SIG-M5 treated with dmso at 0.1 percent for 504 hours (cell line): ENCODE measurements at regions not wholly inside any gene's neighbourhood (a gene's known extent, or its start where the extent isn't known, plus 50 kb on each side); places are given as distances from the start of the nearest gene placed in this dataset.
"Not testable (repeated sequence)": the region's sequence is repeated elsewhere in the genome, so short reads cannot be mapped to it uniquely, and the experiment has no call there.

Experiments
- DNase-seq: peaks from one replicate; lab custom pipeline; 2025; ENCODE audit not compliant: unreplicated experiment; lab: John Stamatoyannopoulos, UW

- not testable (repeated sequence) for DNase-seq
Measured at GRCh38 chr4:10388146-10388545, 69.1 kb downstream of the ZNF518B start.

GRCh38 chr4:10385994-10386394 lies 71.2 kb downstream of the ZNF518B start:
- no peak for DNase-seq

GRCh38 chr4:10384974-10385373 lies 72.3 kb downstream of the ZNF518B start:
- DNase-seq, result no peak

GRCh38 chr4:10383417-10383816 lies 73.8 kb downstream of the ZNF518B start:
- no peak for DNase-seq

DNA sequence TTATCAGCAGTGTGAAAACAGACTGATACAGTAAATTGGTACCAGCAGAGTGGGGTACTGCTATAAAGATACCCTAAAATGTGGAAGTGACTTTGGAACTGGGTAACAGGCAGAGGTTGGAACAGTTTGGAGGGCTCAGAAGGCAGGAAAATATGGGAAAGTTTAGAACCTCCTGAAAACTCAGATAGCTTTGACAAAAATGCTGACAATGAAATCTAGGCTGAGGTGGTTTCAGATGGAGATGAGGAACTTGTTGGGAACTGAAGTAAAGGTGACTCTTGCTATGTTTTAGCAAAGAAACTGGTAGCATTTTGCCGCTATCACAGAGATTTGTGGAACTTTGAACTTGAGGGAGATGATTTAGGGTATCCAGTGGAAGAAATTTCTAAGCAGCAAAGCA lies 75.1 kb downstream of the ZNF518B start:
- DNase-seq, result not testable (repeated sequence)

- no peak for DNase-seq
Measured at GRCh38 chr4:10381146-10381545, 76.1 kb downstream of the ZNF518B start.

DNA sequence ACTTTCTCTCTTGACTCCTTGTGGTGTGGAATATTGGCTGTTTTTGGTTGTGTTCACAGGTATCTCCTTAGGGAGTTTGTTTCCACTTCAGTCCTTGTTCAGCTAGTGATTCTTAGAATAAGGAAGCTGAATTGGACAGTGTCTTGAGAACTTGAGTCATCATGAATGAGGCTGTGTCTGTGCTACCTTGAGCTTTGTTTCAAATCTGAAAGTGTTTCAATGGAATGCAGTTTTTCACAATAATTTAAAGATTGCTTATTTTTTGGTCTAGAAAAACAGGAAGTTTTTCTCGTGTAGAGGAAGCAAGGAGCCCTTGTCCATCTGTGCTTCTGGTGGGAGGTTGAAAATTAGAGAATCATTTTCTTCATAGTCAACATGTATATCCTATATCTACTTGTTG lies 76.5 kb downstream of the ZNF518B start:
- no peak for DNase-seq

- no peak for DNase-seq
Measured at GRCh38 chr4:10371869-10372471, 85.3 kb downstream of the ZNF518B start.

DNA sequence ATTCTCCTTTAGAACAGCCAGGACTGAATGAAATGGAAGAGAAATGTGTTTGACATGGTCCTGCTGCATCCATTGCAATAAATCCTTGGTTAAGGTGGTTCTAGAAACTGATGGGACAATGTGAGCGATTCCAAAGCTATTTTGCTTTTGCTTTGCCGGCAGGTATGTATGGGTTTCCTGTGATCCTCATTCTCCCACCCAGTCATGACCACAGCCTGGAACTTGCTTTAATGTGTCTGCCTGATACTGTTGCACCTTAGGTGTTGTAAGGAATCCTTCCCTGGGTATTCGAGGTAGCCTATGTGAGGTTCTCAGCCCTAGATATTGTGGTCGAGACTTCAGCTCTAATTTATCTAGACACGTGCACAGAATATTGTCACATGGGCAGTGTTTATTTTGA lies 86.1 kb downstream of the ZNF518B start:
- no peak for DNase-seq

DNA sequence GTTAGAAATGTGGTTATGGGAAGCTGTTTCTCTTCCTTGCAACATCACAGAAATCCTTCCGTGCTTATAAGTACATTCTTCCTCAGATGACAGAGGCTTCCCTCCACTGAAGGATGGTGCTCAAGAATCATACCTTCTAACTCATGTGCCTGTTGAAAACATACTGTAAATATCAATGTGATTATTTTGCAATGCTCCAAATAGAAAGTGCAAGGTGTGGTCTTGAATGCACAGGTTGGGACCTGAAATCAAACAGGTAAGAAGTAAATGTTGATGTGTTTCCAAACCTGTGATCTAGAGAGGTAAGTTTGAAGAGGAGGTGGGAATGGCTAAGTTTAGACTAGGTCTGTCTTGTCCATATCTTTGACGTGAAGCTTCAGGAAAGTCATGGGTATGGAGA lies 87.7 kb downstream of the ZNF518B start:
- no peak for DNase-seq

GRCh38 chr4:10366628-10367027 lies 90.6 kb downstream of the ZNF518B start:
- DNase-seq, result no peak

DNA sequence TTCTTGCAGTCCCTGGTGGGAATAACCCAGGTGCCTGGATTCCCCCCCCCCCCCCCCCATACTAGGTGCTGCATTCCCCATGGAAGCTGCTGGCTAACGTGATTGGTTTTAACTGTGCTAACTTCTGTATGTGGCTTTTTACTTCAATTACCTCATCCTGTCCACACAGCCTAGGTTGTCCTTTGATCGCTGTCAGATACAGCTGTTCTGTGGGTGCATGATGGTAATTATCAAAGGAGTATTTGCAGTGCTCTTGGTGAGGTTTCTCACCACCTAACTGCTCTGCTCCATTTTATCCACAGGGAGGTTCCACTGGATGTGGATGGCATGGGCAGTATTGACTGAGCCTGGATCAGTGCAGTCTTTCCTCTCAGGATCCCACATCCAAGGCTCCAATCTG lies 93.0 kb downstream of the ZNF518B start:
- no peak for DNase-seq

DNA sequence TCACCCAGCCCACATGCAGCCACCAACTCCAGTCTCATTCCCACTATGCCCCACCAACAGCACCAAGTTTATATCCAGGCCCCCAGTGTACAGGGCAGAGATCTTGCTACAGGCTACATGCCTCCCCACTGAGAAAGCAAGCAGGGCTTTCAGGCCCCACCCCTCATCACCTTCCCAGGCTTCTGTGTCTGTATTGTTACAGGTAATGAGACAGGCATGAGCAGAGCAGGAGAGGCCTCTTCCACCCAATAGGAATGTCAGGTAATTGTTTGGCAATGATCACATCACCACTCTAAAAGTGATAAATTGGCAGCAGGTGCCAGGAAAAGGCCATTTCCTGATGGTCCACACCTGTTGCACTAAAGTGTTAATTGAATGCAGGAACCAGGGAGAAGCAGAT lies 102.5 kb downstream of the ZNF518B start:
- DNase-seq, result no peak

- DNase-seq, result no peak
Measured at GRCh38 chr4:10354225-10354624, 103.0 kb downstream of the ZNF518B start.

DNA sequence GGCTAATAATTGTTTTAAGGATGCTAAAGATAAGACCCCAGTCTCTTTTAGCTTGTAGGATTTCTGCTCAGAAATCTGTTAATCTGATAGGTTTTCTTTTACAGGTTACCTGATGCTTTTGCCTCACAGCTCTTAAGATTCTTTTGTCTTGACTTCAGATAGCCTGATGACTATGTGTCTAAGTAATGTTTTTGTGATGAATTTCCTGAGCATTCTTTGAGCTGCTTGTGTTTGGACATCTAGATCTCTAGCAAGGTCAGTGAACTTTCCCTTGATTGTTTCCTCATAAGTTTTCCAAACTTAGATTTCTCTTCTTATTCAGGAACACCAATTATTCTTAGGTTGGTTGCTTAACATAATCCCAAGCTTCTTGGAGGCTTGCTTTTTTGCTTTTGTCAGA lies 104.1 kb downstream of the ZNF518B start:
- DNase-seq, result no peak

GRCh38 chr4:10348241-10348640 lies 109.0 kb downstream of the ZNF518B start:
- no peak for DNase-seq

DNA sequence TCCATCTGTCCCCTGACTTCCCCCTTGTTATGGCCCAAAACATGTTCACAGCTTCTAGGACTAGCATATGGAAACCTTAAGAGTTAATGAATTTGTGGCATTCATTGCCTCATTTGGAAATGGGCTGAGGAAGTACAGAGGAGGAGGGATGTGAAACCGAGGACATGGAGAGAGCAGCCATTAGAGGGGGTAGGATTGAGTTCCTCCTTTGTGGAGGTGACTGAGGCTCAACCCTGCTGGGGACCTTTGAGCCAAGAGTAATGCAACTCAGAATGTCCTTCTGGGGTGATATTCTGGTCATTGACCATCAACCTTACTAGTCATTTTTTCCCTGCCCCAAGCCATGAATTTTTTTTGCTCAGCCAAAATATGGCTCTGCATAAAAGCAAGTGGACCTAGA lies 109.4 kb downstream of the ZNF518B start:
- no peak for DNase-seq

GRCh38 chr4:10347281-10347795 lies 109.9 kb downstream of the ZNF518B start:
- DNase-seq, result no peak

DNA sequence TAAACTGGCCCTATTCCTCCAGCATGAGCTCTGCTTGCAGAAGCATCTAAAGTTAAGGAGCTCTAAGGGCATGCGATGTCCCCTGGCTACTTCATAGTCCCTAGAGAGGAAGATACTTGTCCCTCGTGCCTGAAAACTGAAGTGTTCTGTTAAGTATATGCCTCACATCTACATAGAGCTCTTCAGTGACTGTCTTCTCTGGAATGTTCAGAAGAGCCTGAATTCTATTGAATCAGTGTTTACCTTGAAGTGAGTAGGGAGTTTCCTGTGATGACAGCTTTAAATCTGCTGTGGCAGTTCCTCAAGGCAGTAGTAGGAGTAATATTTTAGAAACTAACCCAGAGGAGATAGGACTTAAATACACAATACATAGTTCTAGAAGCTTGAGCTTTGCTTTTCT lies 111.2 kb downstream of the ZNF518B start:
- DNase-seq, result no peak

- no peak for DNase-seq
Measured at GRCh38 chr4:10345381-10345784, 111.8 kb downstream of the ZNF518B start.

DNA sequence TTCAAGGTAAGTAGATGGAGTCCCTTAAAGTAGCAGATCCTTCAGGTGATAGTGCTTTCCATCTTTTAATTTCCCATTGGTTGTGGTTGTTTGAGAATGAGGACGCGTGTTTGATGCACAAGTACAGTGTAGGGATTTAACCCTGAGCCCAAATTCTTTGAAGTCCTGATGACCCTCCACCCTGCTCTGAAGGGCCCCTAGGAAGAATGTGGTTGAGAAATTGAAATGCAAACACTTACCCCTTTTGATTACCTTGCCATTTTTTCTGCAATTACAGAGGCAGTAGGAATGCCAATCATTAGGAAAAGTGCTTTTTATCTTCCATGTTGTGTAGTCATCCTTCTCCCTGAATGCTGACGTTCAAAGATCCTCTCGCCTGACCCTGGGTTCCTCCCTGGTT lies 112.4 kb downstream of the ZNF518B start:
- no peak for DNase-seq

GRCh38 chr4:10343656-10344055 lies 113.6 kb downstream of the ZNF518B start:
- DNase-seq, result no peak

DNA sequence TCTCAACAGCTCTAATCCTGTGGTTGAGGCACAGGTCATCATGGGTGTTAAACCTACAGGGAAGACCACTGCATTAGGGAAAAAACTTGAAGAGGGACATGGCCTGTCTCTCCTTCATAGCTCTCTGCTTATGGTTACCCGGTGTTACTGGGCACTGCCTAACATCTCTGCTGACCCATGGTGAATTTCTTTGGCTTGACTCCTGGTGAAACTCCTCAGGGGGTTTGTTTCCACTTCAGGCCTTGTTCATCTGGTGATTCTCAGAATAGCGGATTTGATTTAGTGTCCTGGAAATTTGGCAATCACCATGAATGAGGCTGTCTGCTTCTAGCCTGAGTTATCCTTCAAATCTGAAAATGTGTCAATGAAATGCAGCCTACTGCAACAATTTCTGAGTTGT lies 114.4 kb downstream of the ZNF518B start:
- DNase-seq, result no peak
